HG03432 (cell line): ENCODE measurements at regions not wholly inside any gene's neighbourhood (a gene's known extent, or its start where the extent isn't known, plus 50 kb on each side); places are given as distances from the start of the nearest gene placed in this dataset.

ENCODE experiments used
- ATAC-seq: cut with Tn5 transposase; IDR thresholded peaks from one replicate; pipeline ENCODE4 v1.9.1; 2021; ENCODE audit warnings: mild to moderate bottlenecking, moderate library complexity; ENCODE audit not compliant: unreplicated experiment

GRCh38 chr5:61683148-61683547 lies 351.1 kb downstream of the ZSWIM6 start:
- ATAC-seq, result no peak

- no peak for ATAC-seq
Observed at GRCh38 chr5:61683926-61684325, 351.9 kb downstream of the ZSWIM6 start.

- ATAC-seq, result no peak
Observed at GRCh38 chr5:61686491-61687257, 354.6 kb downstream of the ZSWIM6 start.

DNA sequence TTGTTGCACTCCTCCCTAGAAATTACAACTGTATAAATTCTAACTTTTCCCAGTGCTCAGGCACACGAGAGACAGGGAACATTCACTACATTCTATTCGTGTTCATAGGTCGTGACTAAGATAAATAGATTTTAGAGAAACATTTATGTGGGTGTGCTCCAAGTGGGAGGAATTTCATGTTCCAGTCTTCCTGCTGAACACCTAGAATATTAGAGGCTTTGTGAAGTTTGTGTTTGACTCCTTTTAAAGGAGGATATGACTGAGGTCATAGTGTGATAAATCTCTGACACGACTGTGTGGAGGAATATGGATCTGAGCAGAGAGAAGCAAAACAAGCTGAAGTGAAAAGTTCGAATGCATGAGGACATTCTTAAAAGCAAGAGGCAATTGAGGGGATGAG lies 355.3 kb downstream of the ZSWIM6 start:
- ATAC-seq, result no peak

DNA sequence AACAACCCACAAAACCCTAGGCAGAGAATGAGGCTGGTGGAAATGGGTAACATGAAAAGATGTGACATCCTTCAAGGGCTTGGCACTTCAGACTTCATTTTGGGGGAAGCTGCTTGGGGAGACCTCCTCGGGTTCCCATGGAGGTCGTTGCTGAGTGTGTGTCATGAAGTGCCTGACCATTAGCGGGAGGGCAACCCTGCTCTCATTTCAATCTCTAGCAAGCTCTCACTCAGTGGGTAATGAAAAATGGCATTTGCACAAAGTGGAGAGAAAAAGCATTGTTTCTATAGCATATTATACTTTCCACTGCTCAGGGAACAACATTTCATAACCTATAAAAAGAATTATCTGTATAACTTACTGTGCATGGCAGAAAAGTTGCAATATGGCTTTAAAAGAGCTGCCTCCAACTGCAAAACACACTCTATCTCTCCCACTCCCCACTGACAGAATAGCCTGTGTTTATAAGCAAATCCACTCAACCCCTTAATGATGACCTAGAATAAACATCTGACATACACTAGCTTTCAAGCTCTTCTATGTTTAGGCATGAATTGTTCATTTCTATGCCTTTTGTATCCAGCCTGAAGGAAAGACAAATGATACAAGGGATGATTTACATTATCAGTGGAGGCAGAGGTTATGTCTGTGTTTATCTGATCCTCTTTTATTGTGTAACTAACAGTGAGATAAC lies 357.2 kb downstream of the ZSWIM6 start:
- no peak for ATAC-seq

- no peak for ATAC-seq
Observed at GRCh38 chr5:61697809-61698558, 365.9 kb downstream of the ZSWIM6 start.

DNA sequence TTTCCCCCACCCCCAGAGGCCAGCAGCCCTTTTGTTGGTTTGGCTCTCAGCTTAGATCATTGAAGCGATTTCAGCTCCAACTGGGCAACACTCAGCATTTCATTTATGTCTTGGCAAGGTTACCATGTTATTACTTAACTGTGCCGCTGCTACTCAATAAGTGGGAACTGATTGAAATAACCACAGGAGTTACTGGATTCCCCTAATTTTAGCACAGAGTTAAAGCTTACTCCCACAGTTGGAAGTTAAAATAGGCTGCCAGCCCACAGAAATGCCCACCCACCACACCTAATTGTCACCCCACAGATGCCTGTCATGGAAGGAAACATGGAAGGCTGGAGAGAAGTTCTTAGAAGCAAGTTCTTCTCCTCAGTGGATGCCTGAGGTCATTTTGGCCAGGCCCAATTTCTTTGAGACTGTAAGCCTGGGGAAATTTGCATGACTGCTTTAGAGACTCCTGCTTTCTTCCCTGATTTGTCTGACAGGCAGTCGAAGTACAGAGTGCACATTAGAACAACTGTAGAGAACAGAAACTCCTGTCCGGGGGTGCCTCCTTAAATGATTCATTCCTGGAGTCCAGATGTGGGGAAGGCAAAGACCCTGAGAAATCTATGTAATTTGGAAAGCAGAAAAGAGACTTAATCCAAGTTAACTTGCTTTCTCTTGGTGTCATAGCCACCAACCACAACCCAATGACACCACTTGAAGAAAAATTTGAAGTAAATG lies 370.0 kb downstream of the ZSWIM6 start:
- peak; percentile 69 for ATAC-seq

DNA sequence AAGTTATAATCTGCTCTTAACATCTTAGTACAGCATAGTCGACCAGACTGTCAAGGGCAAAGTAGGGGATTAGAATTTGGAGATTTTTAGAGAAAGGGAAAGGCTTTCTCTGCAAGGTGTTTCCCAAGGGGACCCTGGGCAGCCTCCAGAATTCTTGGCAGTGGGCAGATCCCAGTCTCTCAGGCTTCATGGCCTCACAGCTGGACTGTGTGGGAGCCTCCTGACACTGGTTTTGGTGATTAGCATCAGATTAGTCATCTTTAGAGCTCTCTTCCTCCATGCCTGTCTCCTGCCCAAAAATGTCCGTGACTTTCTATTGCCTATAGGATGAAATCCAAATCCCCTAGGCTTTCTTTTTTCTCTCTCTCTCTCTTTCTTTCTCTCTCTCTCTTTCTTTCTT lies 370.7 kb downstream of the ZSWIM6 start:
- ATAC-seq, result peak; percentile 17

GRCh38 chr5:61704289-61704688 lies 372.2 kb downstream of the ZSWIM6 start:
- peak; percentile 36 for ATAC-seq

- ATAC-seq, result no peak
Observed at GRCh38 chr5:61706751-61707150, 374.7 kb downstream of the ZSWIM6 start.

DNA sequence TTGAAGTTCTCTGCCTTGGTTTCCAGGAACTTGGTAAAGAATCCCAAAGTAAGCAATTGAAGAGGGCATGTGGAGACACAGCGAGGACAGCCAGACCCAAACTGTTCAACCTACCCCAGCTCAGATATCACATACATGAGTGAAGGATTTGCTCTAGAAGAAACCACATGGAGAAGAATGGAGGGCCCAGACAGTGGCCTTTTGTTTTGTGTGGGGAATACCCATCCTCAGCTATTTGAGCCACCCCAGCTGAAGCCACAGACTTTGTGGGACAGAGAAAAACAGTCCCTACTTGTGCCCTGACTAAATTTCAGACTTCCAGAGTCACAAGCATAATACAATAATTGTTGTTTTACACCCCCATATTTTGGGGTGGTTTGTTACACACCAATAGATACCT lies 387.1 kb downstream of the ZSWIM6 start:
- ATAC-seq, result no peak

DNA sequence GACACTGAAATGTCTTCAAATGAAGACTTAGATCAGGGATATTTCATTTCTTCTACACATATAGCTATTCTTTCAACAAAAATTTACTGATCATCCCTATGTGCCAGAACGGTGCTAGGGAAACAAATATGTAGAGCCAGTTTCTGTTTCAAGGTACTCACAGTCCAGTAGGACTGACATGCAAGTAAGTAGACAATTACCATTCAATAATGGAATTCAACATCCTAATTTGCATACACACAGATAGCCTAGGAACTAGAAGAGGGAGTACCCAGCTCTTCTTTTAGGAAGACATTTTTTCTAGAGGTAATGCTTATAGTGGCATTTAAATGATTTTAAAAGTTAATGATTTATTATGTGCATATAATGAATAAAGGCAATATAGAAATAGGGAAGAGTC lies 388.8 kb downstream of the ZSWIM6 start:
- ATAC-seq, result no peak

- ATAC-seq, result no peak
Observed at GRCh38 chr5:61724102-61724501, 392.0 kb downstream of the ZSWIM6 start.

DNA sequence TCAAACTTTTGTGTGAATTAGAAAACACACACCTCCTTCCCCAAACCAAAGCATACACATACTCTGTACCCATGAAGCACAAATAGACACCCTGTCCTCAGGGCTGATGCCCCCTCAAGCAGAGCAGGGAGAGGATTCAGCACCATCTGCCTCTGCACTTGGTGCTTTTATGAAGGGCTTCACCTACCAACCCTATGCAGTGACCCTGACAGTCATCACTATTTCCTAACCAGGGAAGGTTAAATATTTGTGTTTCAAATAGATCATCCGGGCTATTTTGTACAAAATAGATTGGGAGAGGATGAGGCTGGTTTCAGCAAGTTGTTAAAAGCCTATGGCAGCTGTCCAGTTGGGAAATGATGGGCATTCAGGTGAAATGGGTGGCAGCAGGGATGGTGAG lies 396.2 kb downstream of the ZSWIM6 start:
- ATAC-seq, result no peak

DNA sequence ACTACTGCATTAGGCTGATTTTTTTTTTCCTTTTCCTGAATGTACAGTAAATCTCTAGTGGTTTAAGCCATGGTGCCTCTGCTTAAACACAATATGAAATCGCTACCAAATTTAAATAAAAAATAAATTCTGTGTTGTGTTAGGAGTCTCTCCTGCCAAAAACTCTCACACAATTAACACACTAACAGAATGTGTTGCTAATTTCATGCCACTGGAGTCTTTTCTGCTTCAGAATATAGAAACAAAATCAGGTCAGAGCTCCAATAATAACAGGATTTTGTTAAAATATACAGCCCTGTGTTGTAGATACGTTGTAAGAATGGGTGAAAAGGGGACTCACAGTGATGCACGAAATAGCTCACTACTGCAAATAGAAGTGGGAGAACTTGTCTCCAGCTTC lies 398.8 kb downstream of the ZSWIM6 start:
- ATAC-seq, result no peak

DNA sequence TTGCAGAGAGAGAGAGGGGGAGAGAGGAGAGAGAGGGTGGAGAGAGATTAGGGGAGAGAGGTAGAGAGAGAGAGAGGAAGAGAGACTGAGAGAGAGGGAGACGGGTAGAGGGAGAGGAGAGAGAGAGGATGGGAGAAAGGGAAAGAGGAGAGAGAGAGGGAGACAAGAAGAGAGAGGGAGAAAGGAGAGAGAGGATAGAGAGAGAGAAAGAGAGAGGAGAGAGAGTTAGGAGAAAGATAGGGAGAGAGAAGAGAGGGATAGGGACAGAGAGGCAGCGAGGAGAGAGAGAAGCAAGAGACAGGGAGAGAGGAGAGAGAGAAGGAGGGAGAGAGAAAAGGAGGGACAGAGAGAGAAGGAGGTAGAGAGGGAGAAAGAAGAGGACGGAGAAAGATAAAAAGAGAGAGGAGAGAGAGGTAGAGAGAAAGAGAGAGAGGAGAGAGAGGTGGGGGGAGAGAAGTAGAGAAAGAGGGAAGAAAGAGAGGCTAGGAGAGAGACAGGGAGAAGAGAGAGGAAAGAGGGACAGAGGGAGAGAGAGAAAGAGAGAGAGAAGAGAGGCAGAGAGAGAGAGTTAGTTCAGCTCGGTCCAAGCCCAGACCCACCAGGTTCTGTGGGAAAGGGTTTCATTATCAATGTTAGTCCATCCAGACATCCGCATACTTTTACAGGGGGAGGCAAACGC lies 399.3 kb downstream of the ZSWIM6 start:
- no peak for ATAC-seq

- ATAC-seq, result no peak
Observed at GRCh38 chr5:61731946-61732314, 399.9 kb downstream of the ZSWIM6 start.

DNA sequence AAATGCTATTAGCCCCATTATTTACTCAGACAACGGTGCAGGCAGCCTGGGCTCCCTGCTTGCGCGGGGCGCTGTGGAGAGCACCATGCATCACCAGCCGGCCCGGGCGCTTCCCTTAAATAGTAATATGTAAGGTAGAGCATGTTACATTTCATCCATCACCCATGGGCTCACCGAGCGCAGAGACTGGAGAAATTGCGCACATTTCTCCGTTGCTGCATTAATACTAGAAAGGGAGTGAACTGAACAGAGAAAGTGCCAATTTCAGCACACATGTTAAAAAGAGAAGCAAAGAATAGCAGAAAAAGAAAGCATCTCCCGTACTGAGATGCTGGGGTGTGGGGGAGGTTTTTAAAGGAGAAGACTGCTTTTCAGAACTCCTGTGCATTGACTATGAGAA lies 400.3 kb downstream of the ZSWIM6 start:
- no peak for ATAC-seq

DNA sequence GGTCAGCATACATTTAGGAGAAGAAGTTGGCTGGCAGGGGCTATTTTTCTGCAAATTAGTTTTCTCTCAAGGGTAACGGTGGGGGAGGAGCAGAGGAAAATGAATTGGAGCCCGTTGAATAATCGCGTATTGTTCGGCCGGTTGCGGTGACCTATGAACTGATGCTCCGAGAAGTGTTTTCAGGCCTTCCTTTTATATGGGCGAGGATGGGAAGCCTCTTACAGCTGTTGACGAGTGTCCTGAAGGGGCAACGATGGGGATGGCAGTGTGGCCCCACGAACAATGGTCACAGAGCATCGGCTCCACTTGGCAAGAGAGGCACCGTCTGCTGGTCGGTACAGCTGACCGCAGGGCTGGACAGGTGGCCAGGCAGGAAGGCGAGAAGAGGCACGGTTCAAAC lies 400.7 kb downstream of the ZSWIM6 start:
- no peak for ATAC-seq

DNA sequence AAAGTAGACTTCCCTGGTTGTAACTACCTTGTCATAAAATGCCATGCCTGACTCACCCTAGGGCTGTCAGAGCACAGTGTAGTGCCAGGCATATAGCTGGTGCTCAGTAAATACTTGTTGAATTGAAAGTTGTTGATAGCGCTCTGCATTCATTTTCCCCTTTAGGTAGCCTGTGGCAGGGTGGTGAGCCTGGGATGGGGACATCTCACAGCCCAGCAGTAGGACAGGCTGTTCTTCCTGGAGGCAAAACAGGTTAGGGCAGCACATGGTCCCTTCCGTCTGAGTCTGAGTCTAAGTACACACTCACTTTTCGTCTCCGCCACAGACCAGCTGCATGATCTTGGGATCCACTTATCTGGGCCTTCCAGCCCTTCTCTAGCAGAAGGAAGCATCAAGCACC lies 401.9 kb downstream of the ZSWIM6 start:
- ATAC-seq, result no peak

GRCh38 chr5:61734966-61735365 lies 402.9 kb downstream of the ZSWIM6 start:
- no peak for ATAC-seq
